MCF 10A (cell line): ENCODE measurements at regions not wholly inside any gene's neighbourhood (a gene's known extent, or its start where the extent isn't known, plus 50 kb on each side); places are given as distances from the start of the nearest gene placed in this dataset.

Source experiments
- BruUV-seq: library from RNA; stranded (reverse); fragments of 400-500 nt; replicated peaks from 2 replicates; lab custom pipeline; 2021; lab: Mats Ljungman, UMichigan
- CTCF ChIA-PET: fragments of 300-600 bp; sonication (Branson Sonifier 250); formaldehyde crosslinking; extraction: SDS; loops from one replicate; lab custom pipeline; 2021; ENCODE audit warnings: antibody characterized with exemption, inconsistent platforms; lab: Yijun Ruan, JAX
- POLR2A ChIA-PET: fragments of 300-600, 350-650 bp; sonication (Branson Sonifier 250); formaldehyde crosslinking; extraction: SDS; loops from one replicate; lab custom pipeline; 2020; ENCODE audit warnings: antibody characterized with exemption, inconsistent platforms; lab: Yijun Ruan, JAX
- DNase-seq: peaks from one replicate; pipeline ENCODE4 v3.0.0-alpha.2; 2018; ENCODE audit not compliant: unreplicated experiment
- H3K27ac Mint-ChIP-seq: one replicate; pipeline ENCODE4 v1.8.0; 2022; ENCODE audit warnings: mild to moderate bottlenecking, low read depth, mixed read lengths; ENCODE audit not compliant: unreplicated experiment
- H3K27me3 Mint-ChIP-seq: one replicate; pipeline ENCODE4 v1.8.0; 2022; ENCODE audit warnings: mixed read lengths; ENCODE audit not compliant: insufficient read depth, unreplicated experiment
- H3K36me3 Mint-ChIP-seq: one replicate; pipeline ENCODE4 v1.8.0; 2022; ENCODE audit warnings: mild to moderate bottlenecking, moderate library complexity, mixed read lengths; ENCODE audit not compliant: insufficient read depth, unreplicated experiment
- H3K4me1 Mint-ChIP-seq: one replicate; pipeline ENCODE4 v1.8.0; 2022; ENCODE audit warnings: mixed read lengths; ENCODE audit not compliant: insufficient read depth, unreplicated experiment
- H3K4me3 Mint-ChIP-seq: one replicate; pipeline ENCODE4 v1.8.0; 2022; ENCODE audit warnings: mild to moderate bottlenecking, moderate library complexity, mixed read lengths; ENCODE audit not compliant: unreplicated experiment
- H3K9me3 Mint-ChIP-seq: one replicate; pipeline ENCODE4 v1.8.0; 2022; ENCODE audit warnings: mixed read lengths; ENCODE audit not compliant: unreplicated experiment
- intact Hi-C: fragments of 100-400 bp; cut with micrococcal nuclease; formaldehyde crosslinking; loops from 2 replicates; pipeline ENCODE4 v1.14.1; 2022
- TF ChIP-seq, protein P1 (sequence below): fragments of 200-600 bp; IDR thresholded peaks from one replicate; pipeline ENCODE4 v1.8.0; 2022; ENCODE audit warnings: antibody characterized with exemption, mild to moderate bottlenecking; ENCODE audit not compliant: unreplicated experiment

DNA sequence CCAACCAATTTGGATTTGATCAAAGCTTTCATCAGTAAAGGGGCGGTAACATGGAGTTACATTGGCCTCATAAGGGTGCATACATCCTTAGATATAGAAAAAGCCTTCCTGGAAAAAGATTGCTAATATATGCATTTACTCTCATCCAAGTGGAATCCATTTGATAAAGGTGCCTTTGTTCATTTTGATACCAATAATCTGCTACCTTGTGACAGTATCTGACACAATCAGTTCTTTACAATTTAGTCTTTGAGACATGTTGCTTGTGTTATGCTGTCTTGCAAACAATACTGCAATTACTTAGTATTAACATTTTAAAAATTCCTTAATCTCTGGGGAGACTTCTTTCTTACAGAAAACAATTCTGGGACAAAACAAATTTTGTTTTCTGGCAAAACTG lies 654.4 kb upstream of the SLC35B3 start:
- POLR2A ChIA-PET, result no interaction called here
- Mint-ChIP-seq H3K36me3 (no peaks in the 10 kb centered on the region), H3K4me3 (no peak overlapping the region), H3K4me1 (no peaks in the 10 kb centered on the region), H3K9me3 (no peaks in the 10 kb centered on the region), H3K27me3 (no peaks in the 10 kb centered on the region), H3K27ac (no peak overlapping the region)
- no peak for DNase-seq
- BruUV-seq, result no TSS peak
- CTCF ChIA-PET, result interaction anchor here (0.8 kb wide), 1 partner anchor 157 kb away, joined by 3 read pairs; no protein-coding TSS in a partner anchor
- TF ChIP-seq, protein P1, sequence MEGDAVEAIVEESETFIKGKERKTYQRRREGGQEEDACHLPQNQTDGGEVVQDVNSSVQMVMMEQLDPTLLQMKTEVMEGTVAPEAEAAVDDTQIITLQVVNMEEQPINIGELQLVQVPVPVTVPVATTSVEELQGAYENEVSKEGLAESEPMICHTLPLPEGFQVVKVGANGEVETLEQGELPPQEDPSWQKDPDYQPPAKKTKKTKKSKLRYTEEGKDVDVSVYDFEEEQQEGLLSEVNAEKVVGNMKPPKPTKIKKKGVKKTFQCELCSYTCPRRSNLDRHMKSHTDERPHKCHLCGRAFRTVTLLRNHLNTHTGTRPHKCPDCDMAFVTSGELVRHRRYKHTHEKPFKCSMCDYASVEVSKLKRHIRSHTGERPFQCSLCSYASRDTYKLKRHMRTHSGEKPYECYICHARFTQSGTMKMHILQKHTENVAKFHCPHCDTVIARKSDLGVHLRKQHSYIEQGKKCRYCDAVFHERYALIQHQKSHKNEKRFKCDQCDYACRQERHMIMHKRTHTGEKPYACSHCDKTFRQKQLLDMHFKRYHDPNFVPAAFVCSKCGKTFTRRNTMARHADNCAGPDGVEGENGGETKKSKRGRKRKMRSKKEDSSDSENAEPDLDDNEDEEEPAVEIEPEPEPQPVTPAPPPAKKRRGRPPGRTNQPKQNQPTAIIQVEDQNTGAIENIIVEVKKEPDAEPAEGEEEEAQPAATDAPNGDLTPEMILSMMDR, result no peak
- intact Hi-C loops, result no loop called here

DNA sequence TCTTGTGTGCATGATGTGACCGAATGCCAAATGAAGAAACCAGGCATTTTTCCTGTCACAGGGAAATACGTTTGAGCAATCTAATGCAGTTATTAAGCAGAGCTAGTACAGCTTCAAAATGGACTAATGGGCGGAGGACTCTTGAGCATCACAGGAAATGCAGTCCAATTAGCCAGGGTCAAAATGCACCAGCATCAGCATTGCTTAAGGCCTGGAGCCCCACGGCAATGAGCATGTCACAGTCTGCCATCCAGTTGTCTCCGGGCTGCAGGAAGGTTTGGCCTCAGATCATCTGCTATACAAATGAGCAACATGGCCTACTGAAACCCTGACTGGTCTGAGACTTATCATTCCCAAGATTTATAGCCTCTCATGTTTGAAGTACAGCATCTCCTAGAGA lies 652.1 kb upstream of the SLC35B3 start:
- intact Hi-C loops, result no loop called here
- BruUV-seq, result no TSS peak
- no peaks in the 10 kb centered on the region for H3K36me3 Mint-ChIP-seq
- CTCF ChIA-PET, result no interaction called here
- POLR2A ChIA-PET, result interaction anchor here (0.7 kb wide), 1 partner anchor 73 kb away, joined by 3 read pairs; no protein-coding TSS in a partner anchor
- TF ChIP-seq, protein P1, result no peak
- H3K4me1 Mint-ChIP-seq, result no peaks in the 10 kb centered on the region
- no peak overlapping the region for H3K27ac Mint-ChIP-seq
- no peaks in the 10 kb centered on the region for H3K27me3 Mint-ChIP-seq
- no peaks in the 10 kb centered on the region for H3K9me3 Mint-ChIP-seq
- no peak overlapping the region for H3K4me3 Mint-ChIP-seq
- no peak for DNase-seq

DNA sequence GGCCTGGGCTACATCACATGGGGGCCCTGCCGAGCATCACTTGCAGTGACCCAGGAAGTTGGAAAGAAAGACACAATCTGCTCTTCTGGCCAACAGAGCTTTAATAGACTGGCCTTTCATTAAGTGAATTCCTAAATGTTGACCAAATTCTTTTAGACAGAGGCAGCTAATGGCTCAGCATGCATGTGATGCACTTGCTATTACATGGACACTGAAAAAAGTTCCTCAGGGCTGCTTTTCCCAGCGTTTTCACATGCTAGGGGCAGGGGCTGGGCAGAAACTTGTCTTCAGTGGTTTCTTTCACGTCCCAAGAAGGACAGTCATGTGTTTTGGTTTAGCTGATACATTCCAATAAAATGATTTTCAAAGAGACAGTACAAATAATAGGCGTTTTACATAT lies 651.0 kb upstream of the SLC35B3 start:
- Mint-ChIP-seq H3K36me3 (no peaks in the 10 kb centered on the region), H3K9me3 (no peaks in the 10 kb centered on the region), H3K27ac (no peak overlapping the region), H3K4me1 (no peaks in the 10 kb centered on the region), H3K4me3 (no peak overlapping the region), H3K27me3 (no peaks in the 10 kb centered on the region)
- no peak for DNase-seq
- CTCF ChIA-PET, result interaction anchor here (0.5 kb wide), 1 partner anchor 376 kb away, joined by 3 read pairs; no protein-coding TSS in a partner anchor
- POLR2A ChIA-PET, result no interaction called here
- intact Hi-C loops, result no loop called here
- BruUV-seq, result no TSS peak
- TF ChIP-seq, protein P1, result no peak

DNA sequence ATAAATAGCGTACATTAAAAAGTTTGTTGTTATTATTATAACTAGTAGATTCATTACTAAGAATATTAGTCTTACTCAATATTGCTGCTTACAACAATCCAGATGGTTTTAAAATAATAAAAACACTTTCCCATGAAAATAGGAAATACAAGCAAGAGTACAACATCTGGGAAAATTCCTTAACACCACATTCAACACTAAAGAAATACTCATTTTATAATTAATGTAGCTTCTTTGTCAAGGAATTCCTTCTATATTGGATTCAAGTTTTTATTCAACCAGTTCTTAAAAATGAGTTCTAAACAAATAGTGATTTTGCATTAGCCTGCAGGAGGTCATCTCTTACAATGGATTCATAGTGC lies 650.3 kb upstream of the SLC35B3 start:
- Mint-ChIP-seq H3K27ac (no peak overlapping the region), H3K9me3 (no peaks in the 10 kb centered on the region), H3K36me3 (no peaks in the 10 kb centered on the region), H3K4me3 (no peak overlapping the region), H3K4me1 (no peaks in the 10 kb centered on the region), H3K27me3 (no peaks in the 10 kb centered on the region)
- no peak for DNase-seq
- TF ChIP-seq, protein P1, result no peak
- no TSS peak for BruUV-seq
- intact Hi-C loops, result no loop called here
- ChIA-PET POLR2A (no interaction called here), CTCF (no interaction called here)
